Liver (tissue), 8 donors: ENCODE measurements at regions not wholly inside any gene's neighbourhood (a gene's known extent, or its start where the extent isn't known, plus 50 kb on each side); places are given as distances from the start of the nearest gene placed in this dataset.

Experiments
- DNase-seq: peaks from one replicate; pipeline ENCODE4 v3.0.0-alpha.2; 2017; ENCODE audit warnings: low spot score
- H3K27ac ChIP-seq, 2 donors: one replicate each; pipeline ENCODE4 v1.7.0; 2013; ENCODE audit warnings: inconsistent platforms in 2 of 2, low read length in 2 of 2, control low read depth in 1 of 2, low read depth in 1 of 2, mild to moderate bottlenecking in 1 of 2
- H3K27me3 ChIP-seq, 4 donors: one replicate each; pipeline versions ENCODE4 v1.6.1 to v1.7.0; 2013; ENCODE audit warnings: low read length in 3 of 4, inconsistent platforms in 1 of 4, mild to moderate bottlenecking in 1 of 4, moderate library complexity in 1 of 4; ENCODE audit not compliant: control insufficient read depth in 4 of 4, insufficient read depth in 4 of 4
- H3K36me3 ChIP-seq, 4 donors: one replicate each; pipeline versions ENCODE4 v1.6.1 to v1.7.0; 2013; ENCODE audit warnings: low read length in 3 of 4, mild to moderate bottlenecking in 3 of 4, low read depth in 1 of 4, moderate library complexity in 1 of 4; ENCODE audit not compliant: control insufficient read depth in 4 of 4, insufficient read depth in 3 of 4
- H3K4me1 ChIP-seq, 4 donors: one replicate each; pipeline versions ENCODE4 v1.6.1 to v1.7.0; 2013; ENCODE audit warnings: low read length in 3 of 4, mild to moderate bottlenecking in 3 of 4, moderate library complexity in 1 of 4; ENCODE audit not compliant: control insufficient read depth in 4 of 4, insufficient read depth in 4 of 4
- H3K4me3 ChIP-seq, 3 donors: one replicate each; pipeline versions ENCODE4 v1.6.1 to v1.7.0; 2013; ENCODE audit warnings: low read length in 3 of 3, control low read depth in 1 of 3, low read depth in 1 of 3, mild to moderate bottlenecking in 1 of 3
- H3K9ac ChIP-seq, 2 donors: one replicate each; pipeline ENCODE4 v1.7.0; 2013; ENCODE audit warnings: low read length in 2 of 2, mild to moderate bottlenecking in 2 of 2, moderate library complexity in 2 of 2, control low read depth in 1 of 2, low read depth in 1 of 2
- H3K9me3 ChIP-seq, 4 donors: one replicate each; pipeline versions ENCODE4 v1.6.1 to v1.7.0; 2013; ENCODE audit warnings: low read length in 3 of 4; ENCODE audit not compliant: control insufficient read depth in 4 of 4
- CTCF ChIP-seq: fragments of 150-350 bp; IDR thresholded peaks from 2 replicates; pipeline ENCODE4 v1.5.1; 2017; ENCODE audit warnings: improper control_type of control experiment, low read depth, low read length; ENCODE audit not compliant: missing input control
- EGR1 ChIP-seq, 2 donors: IDR thresholded peaks; 2 replicates each; pipeline ENCODE4 v1.6.1; 2016 to 2018; ENCODE audit warnings: antibody characterized with exemption in 2 of 2, low read depth in 2 of 2
- FOXA2 ChIP-seq: IDR thresholded peaks from 2 replicates; pipeline ENCODE4 v1.6.1; 2016; ENCODE audit warnings: antibody characterized with exemption
- GABPA ChIP-seq, 2 donors: IDR thresholded peaks in 1 of 2; conservative IDR thresholded peaks in 1 of 2; 2 replicates each; pipeline ENCODE4 v1.6.1; 2016; ENCODE audit warnings: antibody characterized with exemption in 2 of 2, mild to moderate bottlenecking in 1 of 2, moderate library complexity in 1 of 2
- HNF4A ChIP-seq, 2 donors: conservative IDR thresholded peaks; 2 replicates each; pipeline ENCODE4 v1.6.1; 2016; ENCODE audit warnings: antibody characterized with exemption in 2 of 2, mild to moderate bottlenecking in 2 of 2
- HNF4G ChIP-seq: IDR thresholded peaks from 2 replicates; pipeline ENCODE4 v1.6.1; 2016; ENCODE audit warnings: antibody characterized with exemption
- JUND ChIP-seq, 2 donors: IDR thresholded peaks; 2 replicates each; pipeline ENCODE4 v1.6.1; 2016; ENCODE audit warnings: antibody characterized with exemption in 2 of 2
- NR2F2 ChIP-seq: IDR thresholded peaks from 2 replicates; pipeline ENCODE4 v1.6.1; 2016; ENCODE audit warnings: antibody characterized with exemption
- RAD21 ChIP-seq, 2 donors: IDR thresholded peaks; 2 replicates each; pipeline ENCODE4 v1.6.1; 2016; ENCODE audit warnings: antibody characterized with exemption in 2 of 2, mild to moderate bottlenecking in 2 of 2
- RXRA ChIP-seq, 2 donors: IDR thresholded peaks; 2 replicates each; pipeline ENCODE4 v1.6.1; 2017 to 2018; ENCODE audit warnings: antibody characterized with exemption in 2 of 2, mild to moderate bottlenecking in 1 of 2
- TAF1 ChIP-seq: conservative IDR thresholded peaks from 2 replicates; pipeline ENCODE4 v1.6.1; 2016; ENCODE audit warnings: antibody characterized with exemption, mild to moderate bottlenecking
- YY1 ChIP-seq: IDR thresholded peaks from 2 replicates; pipeline ENCODE4 v1.6.1; 2016; ENCODE audit warnings: antibody characterized with exemption, mild to moderate bottlenecking
- WGBS: extraction: QIAGEN DNeasy Blood & Tissue Kit; methylation state at CpG from one replicate; pipeline ENCODE4 v1.1.7; 2013; 5-methylcytosine and 5-hydroxymethylcytosine counted together
- TF ChIP-seq, protein P1 (sequence below): IDR thresholded peaks from 2 replicates; pipeline ENCODE4 v1.6.1; 2016; ENCODE audit warnings: antibody characterized with exemption
- TF ChIP-seq, protein P2 (sequence below): IDR thresholded peaks from 2 replicates; pipeline ENCODE4 v1.6.1; 2016; ENCODE audit warnings: antibody characterized with exemption, mild to moderate bottlenecking
- TF ChIP-seq, protein P3 (sequence below): IDR thresholded peaks from 2 replicates; pipeline ENCODE4 v1.6.1; 2016; ENCODE audit warnings: antibody characterized with exemption
- donor health status: healthy.
- donor health status: healthy.
- donor health status: healthy.
- donor health status: healthy.
- donor health status: healthy.

DNA sequence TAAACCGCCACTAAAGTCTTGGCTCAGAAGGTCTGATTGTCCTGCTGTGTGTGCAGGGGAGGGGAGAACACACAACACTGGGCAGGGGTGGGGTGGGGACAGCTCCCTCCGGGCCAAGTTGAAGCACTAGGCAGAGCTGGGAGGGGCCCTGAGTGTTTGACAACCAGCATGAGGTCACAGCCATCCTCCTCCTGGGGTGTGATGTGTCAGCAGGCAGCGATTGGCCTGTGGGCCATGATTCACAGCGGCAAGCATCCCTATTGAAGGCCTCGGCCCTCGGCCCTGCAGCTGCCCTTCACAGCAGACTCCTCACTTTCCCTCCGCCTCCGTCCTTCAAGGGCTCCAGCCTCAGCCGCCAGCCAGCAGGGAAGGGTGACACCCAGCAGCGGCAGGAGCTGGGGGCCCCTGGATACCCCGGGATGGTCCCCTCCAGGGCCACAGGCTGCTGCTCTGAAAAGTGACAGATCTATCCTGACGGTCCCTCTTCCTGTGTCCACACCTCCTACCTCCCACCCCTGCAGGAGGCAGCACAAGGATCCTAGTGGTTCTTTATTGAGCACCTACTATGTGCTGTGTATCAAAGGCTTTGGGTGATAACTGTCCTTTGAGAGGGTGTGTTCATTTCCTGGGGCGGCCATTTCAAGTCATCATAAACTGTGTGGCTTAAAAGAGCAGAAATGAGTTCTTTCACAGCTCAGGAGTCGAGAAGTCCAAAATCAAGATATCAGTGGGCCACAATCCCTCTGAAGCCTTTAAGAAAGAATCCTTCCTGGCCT, 66.0 kb upstream of the SLC25A33 start:
- TF ChIP-seq EGR1 (IDR thresholded peaks at IDR 0.05; ENCODE audit: low read depth in 2 of 2) (no peak), RAD21 (IDR thresholded peaks at IDR 0.05) (no peak), HNF4A (conservative IDR thresholded peaks at IDR 0.05) (no peak), FOXA2 (no peak), CTCF (no peak), NR2F2 (no peak), YY1 (no peak), RXRA (IDR thresholded peaks at IDR 0.05) (no peak), HNF4G (no peak), GABPA (IDR thresholded peaks at IDR 0.05 in 1 of 2, conservative IDR thresholded peaks at IDR 0.05 in 1 of 2) (no peak), JUND (IDR thresholded peaks at IDR 0.05) (no peak), TAF1 (no peak)
- TF ChIP-seq, protein P1, sequence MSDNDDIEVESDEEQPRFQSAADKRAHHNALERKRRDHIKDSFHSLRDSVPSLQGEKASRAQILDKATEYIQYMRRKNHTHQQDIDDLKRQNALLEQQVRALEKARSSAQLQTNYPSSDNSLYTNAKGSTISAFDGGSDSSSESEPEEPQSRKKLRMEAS = no peak
- TF ChIP-seq, protein P2, sequence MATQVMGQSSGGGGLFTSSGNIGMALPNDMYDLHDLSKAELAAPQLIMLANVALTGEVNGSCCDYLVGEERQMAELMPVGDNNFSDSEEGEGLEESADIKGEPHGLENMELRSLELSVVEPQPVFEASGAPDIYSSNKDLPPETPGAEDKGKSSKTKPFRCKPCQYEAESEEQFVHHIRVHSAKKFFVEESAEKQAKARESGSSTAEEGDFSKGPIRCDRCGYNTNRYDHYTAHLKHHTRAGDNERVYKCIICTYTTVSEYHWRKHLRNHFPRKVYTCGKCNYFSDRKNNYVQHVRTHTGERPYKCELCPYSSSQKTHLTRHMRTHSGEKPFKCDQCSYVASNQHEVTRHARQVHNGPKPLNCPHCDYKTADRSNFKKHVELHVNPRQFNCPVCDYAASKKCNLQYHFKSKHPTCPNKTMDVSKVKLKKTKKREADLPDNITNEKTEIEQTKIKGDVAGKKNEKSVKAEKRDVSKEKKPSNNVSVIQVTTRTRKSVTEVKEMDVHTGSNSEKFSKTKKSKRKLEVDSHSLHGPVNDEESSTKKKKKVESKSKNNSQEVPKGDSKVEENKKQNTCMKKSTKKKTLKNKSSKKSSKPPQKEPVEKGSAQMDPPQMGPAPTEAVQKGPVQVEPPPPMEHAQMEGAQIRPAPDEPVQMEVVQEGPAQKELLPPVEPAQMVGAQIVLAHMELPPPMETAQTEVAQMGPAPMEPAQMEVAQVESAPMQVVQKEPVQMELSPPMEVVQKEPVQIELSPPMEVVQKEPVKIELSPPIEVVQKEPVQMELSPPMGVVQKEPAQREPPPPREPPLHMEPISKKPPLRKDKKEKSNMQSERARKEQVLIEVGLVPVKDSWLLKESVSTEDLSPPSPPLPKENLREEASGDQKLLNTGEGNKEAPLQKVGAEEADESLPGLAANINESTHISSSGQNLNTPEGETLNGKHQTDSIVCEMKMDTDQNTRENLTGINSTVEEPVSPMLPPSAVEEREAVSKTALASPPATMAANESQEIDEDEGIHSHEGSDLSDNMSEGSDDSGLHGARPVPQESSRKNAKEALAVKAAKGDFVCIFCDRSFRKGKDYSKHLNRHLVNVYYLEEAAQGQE = no peak
- TF ChIP-seq, protein P3, sequence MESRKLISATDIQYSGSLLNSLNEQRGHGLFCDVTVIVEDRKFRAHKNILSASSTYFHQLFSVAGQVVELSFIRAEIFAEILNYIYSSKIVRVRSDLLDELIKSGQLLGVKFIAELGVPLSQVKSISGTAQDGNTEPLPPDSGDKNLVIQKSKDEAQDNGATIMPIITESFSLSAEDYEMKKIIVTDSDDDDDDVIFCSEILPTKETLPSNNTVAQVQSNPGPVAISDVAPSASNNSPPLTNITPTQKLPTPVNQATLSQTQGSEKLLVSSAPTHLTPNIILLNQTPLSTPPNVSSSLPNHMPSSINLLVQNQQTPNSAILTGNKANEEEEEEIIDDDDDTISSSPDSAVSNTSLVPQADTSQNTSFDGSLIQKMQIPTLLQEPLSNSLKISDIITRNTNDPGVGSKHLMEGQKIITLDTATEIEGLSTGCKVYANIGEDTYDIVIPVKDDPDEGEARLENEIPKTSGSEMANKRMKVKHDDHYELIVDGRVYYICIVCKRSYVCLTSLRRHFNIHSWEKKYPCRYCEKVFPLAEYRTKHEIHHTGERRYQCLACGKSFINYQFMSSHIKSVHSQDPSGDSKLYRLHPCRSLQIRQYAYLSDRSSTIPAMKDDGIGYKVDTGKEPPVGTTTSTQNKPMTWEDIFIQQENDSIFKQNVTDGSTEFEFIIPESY = no peak
- Histone ChIP-seq H3K9ac (no peak overlapping the region), H3K4me3 (no peak overlapping the region), H3K4me1 (no peaks in the 10 kb centered on the region), H3K36me3 (no peaks in the 10 kb centered on the region), H3K27ac (no peak overlapping the region), H3K9me3 (no peaks in the 10 kb centered on the region), H3K27me3 (no peaks in the 10 kb centered on the region)
- no peak for DNase-seq
- WGBS = 67% methylated on average over 14 of the region's 14 CpGs
